ENCODE measurements at regions not wholly inside any gene's neighbourhood (a gene's known extent, or its start where the extent isn't known, plus 50 kb on each side); places are given as distances from the start of the nearest gene placed in this dataset.

DNA sequence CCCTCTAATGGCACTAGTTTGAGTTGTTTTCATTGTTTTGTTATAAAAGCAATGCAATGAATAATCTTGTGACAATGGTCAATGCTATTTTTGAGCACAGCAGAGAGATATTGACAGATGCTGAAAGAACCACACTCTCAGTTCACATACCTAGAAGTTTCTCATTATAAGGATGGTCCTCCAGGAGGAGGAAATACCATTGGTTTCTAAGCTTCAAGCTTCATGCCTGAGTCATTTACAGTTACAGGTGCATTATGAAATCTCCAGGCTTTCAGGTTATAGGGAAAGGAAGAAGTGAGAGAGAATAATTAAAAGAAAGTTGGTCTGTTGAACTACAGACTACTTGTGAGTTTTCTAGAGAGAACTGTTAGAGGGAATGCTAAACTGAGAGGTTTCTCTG is 75.3 kb downstream of the PWWP3B start:
- no peak overlapping the region for H3T11ph ChIP-seq (ENCODE audit: low read length)
- no peak overlapping the region for H3K27ac Mint-ChIP-seq
- H3K18ac ChIP-seq (ENCODE audit: insufficient read length, low read depth, low read length), result no peak overlapping the region
- H3K56ac ChIP-seq (ENCODE audit: insufficient read length, low read depth, low read length), result no peak overlapping the region
- no peak overlapping the region for H3K4ac ChIP-seq (ENCODE audit: low read depth, low read length)
- no peak overlapping the region for H3K9ac ChIP-seq (ENCODE audit: extremely low read depth, insufficient read length, low read length)
- no peak overlapping the region for H2BK20ac ChIP-seq (ENCODE audit: low read depth, low read length, poor library complexity, severe bottlenecking)
- no peaks in the 10 kb centered on the region for H3K27me3 Mint-ChIP-seq (ENCODE audit: low read depth)
- H3K4me1 ChIP-seq (ENCODE audit: insufficient read depth, low read length), result no peaks in the 10 kb centered on the region
- DNase-seq, result no peak
- no peak overlapping the region for H4K8ac ChIP-seq (replicated peaks; ENCODE audit: insufficient read length, low read depth, low read length)
- peaks cover 48 to 62% of the 10 kb centered on the region in 2 experiments for H3K9me3 Mint-ChIP-seq
- H3K4me1 Mint-ChIP-seq, result no peaks in the 10 kb centered on the region
- H4K91ac ChIP-seq (ENCODE audit: insufficient read length, low read depth, low read length), result no peak overlapping the region
- no peaks in the 10 kb centered on the region for H3K23me2 ChIP-seq (ENCODE audit: insufficient read length, low read depth, low read length, poor library complexity, severe bottlenecking)
- H3K36me3 Mint-ChIP-seq (ENCODE audit: insufficient read depth in 1 of 3, low read depth in 3 of 3), result peaks cover 0 to 2% (median 0%) of the 10 kb centered on the region in 3 experiments; a peak in 3 of 7 replicates
- no peak overlapping the region for H2BK15ac ChIP-seq (ENCODE audit: low read depth, low read length)
- H2BK5ac ChIP-seq (ENCODE audit: insufficient read length, low read length), result no peak overlapping the region
- no peaks in the 10 kb centered on the region for H3K79me1 ChIP-seq (ENCODE audit: insufficient read depth, low read depth, low read length, poor library complexity, severe bottlenecking)
- H2BK120ac ChIP-seq (ENCODE audit: low read depth, low read length, poor library complexity, severe bottlenecking), result no peak overlapping the region
- no peaks in the 10 kb centered on the region for H3K79me2 ChIP-seq (ENCODE audit: insufficient read depth, low read length)
- H4K20me1 ChIP-seq (ENCODE audit: control insufficient read depth, insufficient read depth, insufficient read length), result no peaks in the 10 kb centered on the region
- H3K23ac ChIP-seq (ENCODE audit: insufficient read length, low read depth, low read length), result no peak overlapping the region
- H3K9me3 ChIP-seq (ENCODE audit: control insufficient read depth, low read depth, low read length), result peaks cover 22% of the 10 kb centered on the region
- H3K27me3 ChIP-seq (ENCODE audit: insufficient read depth, low read length), result no peaks in the 10 kb centered on the region
- no peak overlapping the region for H2BK12ac ChIP-seq (ENCODE audit: insufficient read length, low read depth, low read length)
- no peak overlapping the region for H3K4me3 Mint-ChIP-seq
- H2AK5ac ChIP-seq (ENCODE audit: insufficient read length, low read length), result no peak overlapping the region
- TF ChIP-seq, protein P1, sequence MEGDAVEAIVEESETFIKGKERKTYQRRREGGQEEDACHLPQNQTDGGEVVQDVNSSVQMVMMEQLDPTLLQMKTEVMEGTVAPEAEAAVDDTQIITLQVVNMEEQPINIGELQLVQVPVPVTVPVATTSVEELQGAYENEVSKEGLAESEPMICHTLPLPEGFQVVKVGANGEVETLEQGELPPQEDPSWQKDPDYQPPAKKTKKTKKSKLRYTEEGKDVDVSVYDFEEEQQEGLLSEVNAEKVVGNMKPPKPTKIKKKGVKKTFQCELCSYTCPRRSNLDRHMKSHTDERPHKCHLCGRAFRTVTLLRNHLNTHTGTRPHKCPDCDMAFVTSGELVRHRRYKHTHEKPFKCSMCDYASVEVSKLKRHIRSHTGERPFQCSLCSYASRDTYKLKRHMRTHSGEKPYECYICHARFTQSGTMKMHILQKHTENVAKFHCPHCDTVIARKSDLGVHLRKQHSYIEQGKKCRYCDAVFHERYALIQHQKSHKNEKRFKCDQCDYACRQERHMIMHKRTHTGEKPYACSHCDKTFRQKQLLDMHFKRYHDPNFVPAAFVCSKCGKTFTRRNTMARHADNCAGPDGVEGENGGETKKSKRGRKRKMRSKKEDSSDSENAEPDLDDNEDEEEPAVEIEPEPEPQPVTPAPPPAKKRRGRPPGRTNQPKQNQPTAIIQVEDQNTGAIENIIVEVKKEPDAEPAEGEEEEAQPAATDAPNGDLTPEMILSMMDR (conservative IDR thresholded peaks at IDR 0.05), result no peak
- H3K4me2 ChIP-seq (ENCODE audit: insufficient read depth, insufficient read length, low read length), result no peak overlapping the region
- H2AFZ ChIP-seq (ENCODE audit: low read length), result no peak overlapping the region
- H4K5ac ChIP-seq (ENCODE audit: insufficient read length, low read depth, low read length), result no peak overlapping the region
- no peak overlapping the region for H3K14ac ChIP-seq (ENCODE audit: insufficient read depth, low read length)
- H3K27ac ChIP-seq (ENCODE audit: insufficient read length, low read depth, low read length), result no peak overlapping the region

All from H9 (cell line).